ENCODE measurements at regions not wholly inside any gene's neighbourhood (a gene's known extent, or its start where the extent isn't known, plus 50 kb on each side); places are given as distances from the start of the nearest gene placed in this dataset.

GRCh38 chr2:217433522-217433921 lies 569.3 kb downstream of the TNS1 start:
- no peak for TF ChIP-seq CTCF (conservative IDR thresholded peaks at IDR 0.05 in 1 of 2, IDR thresholded peaks at IDR 0.05 in 1 of 2; ENCODE audit: extremely low read depth in 1 of 2, insufficient read depth in 1 of 2, low read depth in 1 of 2, low read length in 2 of 2)
- no peak for TF ChIP-seq EZH2 (IDR thresholded peaks at IDR 0.05; ENCODE audit: borderline replicate concordance, low read length)
